ENCODE measurements at regions not wholly inside any gene's neighbourhood (a gene's known extent, or its start where the extent isn't known, plus 50 kb on each side); places are given as distances from the start of the nearest gene placed in this dataset.
A peak's percentile ranks its signal among the peaks of the same experiment; 100 is the strongest.

DNA sequence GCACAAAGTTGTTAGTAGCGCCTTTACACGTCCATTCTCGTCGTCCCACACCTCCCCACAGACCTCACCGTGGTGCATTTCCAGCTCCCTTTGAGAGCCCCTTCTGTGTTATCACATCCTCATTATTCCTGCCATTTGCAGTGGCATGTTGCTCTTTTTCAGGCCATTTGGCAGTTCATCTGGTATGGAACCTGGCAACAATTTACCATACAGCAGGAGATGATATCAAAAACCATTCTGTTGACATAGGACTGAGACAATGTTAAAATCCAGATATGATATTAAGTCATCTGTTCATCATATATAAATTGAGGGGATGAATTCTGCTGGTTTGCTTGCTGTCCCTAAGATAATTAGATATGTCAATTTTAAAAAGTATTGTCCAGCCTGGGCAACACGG lies 83.0 kb downstream of the TMEM174 start (continued):
- no peak for TF ChIP-seq SNAI2 (CRISPR knock-in tag; IDR thresholded peaks at IDR 0.05)
- TF ChIP-seq TOX (CRISPR knock-in tag; IDR thresholded peaks at IDR 0.05; ENCODE audit: borderline replicate concordance) = no peak
- no peak for TF ChIP-seq ZC3H10 (CRISPR knock-in tag; IDR thresholded peaks at IDR 0.05)
- TF ChIP-seq ZNF8 (CRISPR knock-in tag; IDR thresholded peaks at IDR 0.05) = no peak

DNA sequence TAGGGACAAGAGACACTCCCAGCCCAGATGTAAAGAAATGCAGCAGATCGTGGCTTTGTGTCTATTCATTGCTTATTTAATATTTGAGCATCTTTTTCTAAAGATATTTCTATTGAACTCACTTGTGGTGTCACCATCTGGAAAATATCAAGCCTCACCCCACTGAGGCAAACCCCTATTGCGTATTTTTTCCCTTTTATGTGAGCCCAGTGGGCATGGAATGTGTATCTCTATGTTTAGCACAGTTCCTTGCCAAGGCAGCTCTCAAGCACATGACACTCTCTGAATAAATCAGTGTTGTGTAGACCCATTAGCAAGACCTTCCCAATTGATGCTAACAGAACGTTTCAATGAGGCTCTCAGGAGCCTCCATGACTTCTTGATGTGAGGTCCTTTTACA lies 81.6 kb downstream of the TMEM174 start:
- ATAC-seq = 0 out of 3 replicates have a peak, but pooled peaks have one; percentile 22
- TF ChIP-seq TOX (CRISPR knock-in tag; IDR thresholded peaks at IDR 0.05; ENCODE audit: borderline replicate concordance) (no peak), RARB (CRISPR knock-in tag; IDR thresholded peaks at IDR 0.05) (no peak), CSDC2 (CRISPR knock-in tag; IDR thresholded peaks at IDR 0.05) (no peak), BACH2 (CRISPR knock-in tag; IDR thresholded peaks at IDR 0.05; ENCODE audit: borderline replicate concordance) (no peak), ESRRG (CRISPR knock-in tag; IDR thresholded peaks at IDR 0.05) (no peak), GLIS3 (CRISPR knock-in tag; IDR thresholded peaks at IDR 0.05) (no peak), ZC3H10 (CRISPR knock-in tag; IDR thresholded peaks at IDR 0.05) (no peak), PPARA (CRISPR knock-in tag; IDR thresholded peaks at IDR 0.05; ENCODE audit: borderline replicate concordance) (no peak), ZFP30 (CRISPR knock-in tag; IDR thresholded peaks at IDR 0.05) (no peak), ZNF565 (CRISPR knock-in tag; conservative IDR thresholded peaks at IDR 0.05; ENCODE audit: low read depth) (no peak), POU6F1 (CRISPR knock-in tag; IDR thresholded peaks at IDR 0.05; ENCODE audit: borderline replicate concordance, low read depth) (no peak), ZNF70 (CRISPR knock-in tag; IDR thresholded peaks at IDR 0.05) (no peak)

DNA sequence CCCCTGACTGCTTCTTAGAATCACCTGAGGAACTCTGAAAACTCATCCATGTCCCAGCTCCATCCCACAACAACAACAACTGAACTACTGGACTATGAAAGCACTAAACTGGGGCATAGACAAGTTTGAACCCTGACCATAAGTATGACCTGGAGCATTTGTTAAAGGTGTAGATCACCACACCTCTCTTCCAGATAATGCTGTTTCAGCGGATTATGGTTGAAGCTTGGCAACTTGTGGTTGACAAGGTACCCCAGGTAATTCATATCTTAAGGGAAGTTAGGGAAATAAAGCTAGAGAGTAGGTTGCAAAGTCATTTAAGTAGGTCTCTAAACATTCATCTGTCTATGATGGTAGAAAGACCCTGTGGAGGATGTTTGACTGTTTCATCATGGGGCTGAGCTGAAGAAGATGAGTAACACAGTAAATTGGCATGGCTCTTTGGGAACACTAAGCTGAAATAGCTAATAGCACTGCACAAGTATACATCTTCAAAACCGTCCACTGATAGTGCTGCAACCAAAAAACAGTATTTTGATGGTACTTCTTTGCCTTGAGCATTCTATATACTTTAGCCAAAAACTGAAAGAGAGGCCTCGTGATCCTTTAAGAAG lies 80.2 kb downstream of the TMEM174 start:
- ATAC-seq = no peak
- TF ChIP-seq ISL1 (CRISPR knock-in tag; IDR thresholded peaks at IDR 0.05) (no peak), BACH2 (CRISPR knock-in tag; IDR thresholded peaks at IDR 0.05; ENCODE audit: borderline replicate concordance) (no peak), ARNTL (CRISPR knock-in tag; IDR thresholded peaks at IDR 0.05; ENCODE audit: borderline replicate concordance, low read depth) (no peak), ZFP3 (CRISPR knock-in tag; IDR thresholded peaks at IDR 0.05) (no peak), OSR1 (CRISPR knock-in tag; IDR thresholded peaks at IDR 0.05) (no peak), ZC3H10 (CRISPR knock-in tag; IDR thresholded peaks at IDR 0.05) (no peak), ESRRG (CRISPR knock-in tag; IDR thresholded peaks at IDR 0.05) (no peak), TOX (CRISPR knock-in tag; IDR thresholded peaks at IDR 0.05; ENCODE audit: borderline replicate concordance) (no peak), CREB5 (CRISPR knock-in tag; IDR thresholded peaks at IDR 0.05; ENCODE audit: low read depth) (no peak)
- TF ChIP-seq, protein P1, sequence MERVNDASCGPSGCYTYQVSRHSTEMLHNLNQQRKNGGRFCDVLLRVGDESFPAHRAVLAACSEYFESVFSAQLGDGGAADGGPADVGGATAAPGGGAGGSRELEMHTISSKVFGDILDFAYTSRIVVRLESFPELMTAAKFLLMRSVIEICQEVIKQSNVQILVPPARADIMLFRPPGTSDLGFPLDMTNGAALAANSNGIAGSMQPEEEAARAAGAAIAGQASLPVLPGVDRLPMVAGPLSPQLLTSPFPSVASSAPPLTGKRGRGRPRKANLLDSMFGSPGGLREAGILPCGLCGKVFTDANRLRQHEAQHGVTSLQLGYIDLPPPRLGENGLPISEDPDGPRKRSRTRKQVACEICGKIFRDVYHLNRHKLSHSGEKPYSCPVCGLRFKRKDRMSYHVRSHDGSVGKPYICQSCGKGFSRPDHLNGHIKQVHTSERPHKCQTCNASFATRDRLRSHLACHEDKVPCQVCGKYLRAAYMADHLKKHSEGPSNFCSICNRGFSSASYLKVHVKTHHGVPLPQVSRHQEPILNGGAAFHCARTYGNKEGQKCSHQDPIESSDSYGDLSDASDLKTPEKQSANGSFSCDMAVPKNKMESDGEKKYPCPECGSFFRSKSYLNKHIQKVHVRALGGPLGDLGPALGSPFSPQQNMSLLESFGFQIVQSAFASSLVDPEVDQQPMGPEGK (CRISPR knock-in tag; IDR thresholded peaks at IDR 0.05; ENCODE audit: borderline replicate concordance) = no peak

DNA sequence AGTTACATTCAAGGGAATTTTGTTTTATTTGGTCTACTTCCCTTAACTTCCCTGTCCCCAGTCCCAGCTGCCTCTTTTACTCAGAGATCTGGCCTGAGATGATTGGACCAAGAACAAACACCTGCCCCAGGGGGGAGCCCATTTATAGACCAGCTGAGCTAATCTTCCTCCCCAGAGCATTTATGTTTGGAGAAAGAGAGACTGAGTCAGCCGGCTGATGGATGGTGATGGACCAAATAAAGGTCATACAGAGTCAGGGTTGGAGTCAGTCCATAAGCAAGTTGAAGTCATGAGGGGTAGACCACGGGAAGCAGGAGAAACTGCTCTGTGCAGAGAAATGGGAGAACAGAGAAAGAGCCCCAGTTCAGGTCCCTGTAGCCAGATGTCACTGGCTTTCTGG lies 77.7 kb downstream of the TMEM174 start:
- no peak for ATAC-seq
- TF ChIP-seq ZFP30 (CRISPR knock-in tag; IDR thresholded peaks at IDR 0.05) = no peak
- no peak for TF ChIP-seq ZC3H10 (CRISPR knock-in tag; IDR thresholded peaks at IDR 0.05)
- TF ChIP-seq ARNTL (CRISPR knock-in tag; IDR thresholded peaks at IDR 0.05; ENCODE audit: borderline replicate concordance, low read depth) = no peak
- TF ChIP-seq TOX (CRISPR knock-in tag; IDR thresholded peaks at IDR 0.05; ENCODE audit: borderline replicate concordance) = no peak
- TF ChIP-seq ZNF565 (CRISPR knock-in tag; conservative IDR thresholded peaks at IDR 0.05; ENCODE audit: low read depth) = no peak
- TF ChIP-seq ESRRG (CRISPR knock-in tag; IDR thresholded peaks at IDR 0.05) = no peak
- TF ChIP-seq, protein P1 (CRISPR knock-in tag; IDR thresholded peaks at IDR 0.05; ENCODE audit: borderline replicate concordance) = no peak
- TF ChIP-seq ZNF8 (CRISPR knock-in tag; IDR thresholded peaks at IDR 0.05) = no peak
- TF ChIP-seq GLIS3 (CRISPR knock-in tag; IDR thresholded peaks at IDR 0.05) = no peak
